ENCODE measurements at regions not wholly inside any gene's neighbourhood (a gene's known extent, or its start where the extent isn't known, plus 50 kb on each side); places are given as distances from the start of the nearest gene placed in this dataset.

- TF ChIP-seq CTCF (IDR thresholded peaks at IDR 0.05 in 8 of 11, conservative IDR thresholded peaks at IDR 0.05 in 3 of 11), result no peak
- no peak for TF ChIP-seq POLR2A (IDR thresholded peaks at IDR 0.05)
Observed at GRCh38 chr4:58636381-58636780, 1526.2 kb upstream of the IGFBP7 start.

Data from spleen (tissue), 7 donors.